ENCODE measurements at regions not wholly inside any gene's neighbourhood (a gene's known extent, or its start where the extent isn't known, plus 50 kb on each side); places are given as distances from the start of the nearest gene placed in this dataset.

- Histone ChIP-seq H3K4me3 (no peak overlapping the region), H3K36me3 (no peaks in the 10 kb centered on the region), H3K9me3 (peaks cover 0 to 32% (median 26%) of the 10 kb centered on the region in 4 donors), H3K27me3 (no peaks in the 10 kb centered on the region), H3K27ac (replicated peaks in 1 of 4) (no peak overlapping the region), H3K4me1 (peaks cover 0 to 9% (median 5%) of the 10 kb centered on the region in 4 donors)
- 91% methylated on average over 1 of the region's 1 CpG for WGBS
- no peak for DNase-seq (ENCODE audit: extremely low spot score)
- TF ChIP-seq POLR2A (IDR thresholded peaks at IDR 0.05; ENCODE audit: low read depth), result no peak
- no peak for TF ChIP-seq CTCF (IDR thresholded peaks at IDR 0.05)
- no peak for TF ChIP-seq POLR2AphosphoS5 (IDR thresholded peaks at IDR 0.05)
- TF ChIP-seq EP300 (IDR thresholded peaks at IDR 0.05), result no peak
- intact Hi-C loops (cut with DNase I), result no loop called here
These were observed 271.7 kb downstream of the RBM43 start for GRCh38 chr2:150989969-150990368.

GRCh38 chr2:150985741-150986140 lies 275.9 kb downstream of the RBM43 start:
- peaks cover 0 to 28% (median 23%) of the 10 kb centered on the region in 4 donors for H3K9me3 ChIP-seq
- H3K4me3 ChIP-seq, result no peak overlapping the region
- intact Hi-C loops (cut with DNase I), result no loop called here
- TF ChIP-seq CTCF (IDR thresholded peaks at IDR 0.05) (no peak), POLR2AphosphoS5 (IDR thresholded peaks at IDR 0.05) (no peak), POLR2A (IDR thresholded peaks at IDR 0.05; ENCODE audit: low read depth) (no peak), EP300 (IDR thresholded peaks at IDR 0.05) (no peak)
- H3K27me3 ChIP-seq, result no peaks in the 10 kb centered on the region
- H3K27ac ChIP-seq (replicated peaks in 1 of 4), result no peak overlapping the region
- no peaks in the 10 kb centered on the region for H3K4me1 ChIP-seq
- H3K36me3 ChIP-seq, result no peaks in the 10 kb centered on the region
- DNase-seq (ENCODE audit: extremely low spot score), result no peak

- Histone ChIP-seq H3K4me3 (no peak overlapping the region), H3K27ac (replicated peaks in 1 of 4) (no peak overlapping the region), H3K36me3 (no peaks in the 10 kb centered on the region), H3K4me1 (peaks cover 0 to 1% (median 0%) of the 10 kb centered on the region in 4 donors), H3K27me3 (no peaks in the 10 kb centered on the region), H3K9me3 (peaks cover 0 to 10% (median 8%) of the 10 kb centered on the region in 4 donors)
- TF ChIP-seq POLR2AphosphoS5 (IDR thresholded peaks at IDR 0.05) (no peak), CTCF (IDR thresholded peaks at IDR 0.05) (no peak), POLR2A (IDR thresholded peaks at IDR 0.05; ENCODE audit: low read depth) (no peak), EP300 (IDR thresholded peaks at IDR 0.05) (no peak)
- WGBS, result 88% methylated on average over 1 of the region's 1 CpG
- DNase-seq (ENCODE audit: extremely low spot score), result no peak
- intact Hi-C loops (cut with DNase I), result no loop called here
These were observed 278.3 kb downstream of the RBM43 start for GRCh38 chr2:150983314-150983897.

GRCh38 chr2:150981826-150982225 lies 279.8 kb downstream of the RBM43 start:
- H3K4me3 ChIP-seq, result no peak overlapping the region
- WGBS, result 63% methylated on average over 2 of the region's 2 CpGs
- H3K36me3 ChIP-seq, result no peaks in the 10 kb centered on the region
- no peak for TF ChIP-seq POLR2AphosphoS5 (IDR thresholded peaks at IDR 0.05)
- no peak for TF ChIP-seq CTCF (IDR thresholded peaks at IDR 0.05)
- TF ChIP-seq POLR2A (IDR thresholded peaks at IDR 0.05; ENCODE audit: low read depth), result no peak
- no peak for TF ChIP-seq EP300 (IDR thresholded peaks at IDR 0.05)
- DNase-seq (ENCODE audit: extremely low spot score), result no peak
- H3K9me3 ChIP-seq, result peaks cover 0 to 2% (median under 1%) of the 10 kb centered on the region in 4 donors
- peaks cover 0 to 6% (median 1%) of the 10 kb centered on the region in 4 donors for H3K4me1 ChIP-seq
- intact Hi-C loops (cut with DNase I), result no loop called here
- no peaks in the 10 kb centered on the region for H3K27me3 ChIP-seq
- no peak overlapping the region for H3K27ac ChIP-seq (replicated peaks in 1 of 4)

GRCh38 chr2:150978053-150978452 lies 283.6 kb downstream of the RBM43 start:
- WGBS, result 84% methylated on average over 3 of the region's 3 CpGs
- TF ChIP-seq POLR2AphosphoS5 (IDR thresholded peaks at IDR 0.05), result no peak
- TF ChIP-seq CTCF (IDR thresholded peaks at IDR 0.05), result no peak
- TF ChIP-seq POLR2A (IDR thresholded peaks at IDR 0.05; ENCODE audit: low read depth), result no peak
- no peak for TF ChIP-seq EP300 (IDR thresholded peaks at IDR 0.05)

More at GRCh38 chr2:150978053-150978452, 283.6 kb downstream of the RBM43 start:
- Histone ChIP-seq H3K4me1 (peaks cover 0 to 6% (median 1%) of the 10 kb centered on the region in 4 donors), H3K36me3 (no peaks in the 10 kb centered on the region), H3K27ac (replicated peaks in 1 of 4) (no peak overlapping the region), H3K27me3 (no peaks in the 10 kb centered on the region), H3K9me3 (no peaks in the 10 kb centered on the region), H3K4me3 (no peak overlapping the region)
- DNase-seq (ENCODE audit: extremely low spot score), result no peak
- intact Hi-C loops (cut with DNase I), result no loop called here

All from esophagus muscularis mucosa (tissue), 4 donors.